ENCODE measurements at regions not wholly inside any gene's neighbourhood (a gene's known extent, or its start where the extent isn't known, plus 50 kb on each side); places are given as distances from the start of the nearest gene placed in this dataset.

- Histone ChIP-seq H3K36me3 (ENCODE audit: control insufficient read depth, insufficient read depth, low read length) (no peaks in the 10 kb centered on the region), H4K8ac (ENCODE audit: low read depth, low read length) (no peak overlapping the region), H3K79me1 (ENCODE audit: low read length) (no peaks in the 10 kb centered on the region), H3K79me2 (ENCODE audit: control insufficient read depth, insufficient read depth, low read length) (no peaks in the 10 kb centered on the region), H3K56ac (ENCODE audit: low read length) (no peak overlapping the region), H2BK15ac (replicated peaks; ENCODE audit: low read depth) (no peak overlapping the region), H3K4me1 (ENCODE audit: control insufficient read depth, low read depth, low read length) (no peaks in the 10 kb centered on the region), H3K9ac (ENCODE audit: low read length) (no peak overlapping the region), H2BK5ac (ENCODE audit: low read length) (no peak overlapping the region), H3K27ac (ENCODE audit: low read depth, low read length) (no peak overlapping the region), H3K4me3 (ENCODE audit: low read length) (no peak overlapping the region), H3K23ac (ENCODE audit: low read length) (no peak overlapping the region), H3K4ac (ENCODE audit: low read depth, low read length) (no peak overlapping the region), H4K5ac (ENCODE audit: low read length) (no peak overlapping the region), H3K18ac (ENCODE audit: low read length) (no peak overlapping the region), H2AK5ac (ENCODE audit: low read length) (no peak overlapping the region), H2BK120ac (ENCODE audit: low read depth, low read length) (no peak overlapping the region), H3K4me2 (ENCODE audit: low read length) (no peak overlapping the region), H3K27me3 (ENCODE audit: insufficient read depth, low read length, poor library complexity) (no peaks in the 10 kb centered on the region)
- no CpG with 5 or more reads among the region's 7 CpGs for WGBS (ENCODE audit: extremely low coverage, insufficient coverage, low lambda C conversion rate)
- DNase-seq: peak; percentile 77
These were observed 151.8 kb upstream of the ADRA1B start for GRCh38 chr5:159764283-159765134.

- no peak for DNase-seq
- Histone ChIP-seq H4K5ac (ENCODE audit: low read length) (no peak overlapping the region), H3K9ac (ENCODE audit: low read length) (no peak overlapping the region), H3K79me1 (ENCODE audit: low read length) (no peaks in the 10 kb centered on the region), H2BK5ac (ENCODE audit: low read length) (no peak overlapping the region), H3K27ac (ENCODE audit: low read depth, low read length) (no peak overlapping the region), H3K23ac (ENCODE audit: low read length) (no peak overlapping the region), H2BK120ac (ENCODE audit: low read depth, low read length) (no peak overlapping the region), H4K8ac (ENCODE audit: low read depth, low read length) (no peak overlapping the region), H3K4me1 (ENCODE audit: control insufficient read depth, low read depth, low read length) (no peaks in the 10 kb centered on the region), H3K4ac (ENCODE audit: low read depth, low read length) (no peak overlapping the region), H2BK15ac (replicated peaks; ENCODE audit: low read depth) (no peak overlapping the region), H3K56ac (ENCODE audit: low read length) (no peak overlapping the region), H3K79me2 (ENCODE audit: control insufficient read depth, insufficient read depth, low read length) (no peaks in the 10 kb centered on the region), H3K4me2 (ENCODE audit: low read length) (no peak overlapping the region), H2AK5ac (ENCODE audit: low read length) (no peak overlapping the region), H3K36me3 (ENCODE audit: control insufficient read depth, insufficient read depth, low read length) (no peaks in the 10 kb centered on the region), H3K27me3 (ENCODE audit: insufficient read depth, low read length, poor library complexity) (no peaks in the 10 kb centered on the region), H3K4me3 (ENCODE audit: low read length) (no peak overlapping the region), H3K18ac (ENCODE audit: low read length) (no peak overlapping the region)
- no CpG with 5 or more reads among the region's 6 CpGs for WGBS (ENCODE audit: extremely low coverage, insufficient coverage, low lambda C conversion rate)
These were observed 151.2 kb upstream of the ADRA1B start for GRCh38 chr5:159765135-159765433.

- Histone ChIP-seq H3K27ac (ENCODE audit: low read depth, low read length) (no peak overlapping the region), H2AK5ac (ENCODE audit: low read length) (no peak overlapping the region), H3K36me3 (ENCODE audit: control insufficient read depth, insufficient read depth, low read length) (no peaks in the 10 kb centered on the region), H2BK120ac (ENCODE audit: low read depth, low read length) (no peak overlapping the region), H3K79me2 (ENCODE audit: control insufficient read depth, insufficient read depth, low read length) (no peaks in the 10 kb centered on the region), H3K4me1 (ENCODE audit: control insufficient read depth, low read depth, low read length) (no peaks in the 10 kb centered on the region), H2BK5ac (ENCODE audit: low read length) (no peak overlapping the region), H3K18ac (ENCODE audit: low read length) (no peak overlapping the region), H3K23ac (ENCODE audit: low read length) (no peak overlapping the region), H4K8ac (ENCODE audit: low read depth, low read length) (no peak overlapping the region), H3K4me3 (ENCODE audit: low read length) (no peak overlapping the region), H3K4ac (ENCODE audit: low read depth, low read length) (no peak overlapping the region), H3K79me1 (ENCODE audit: low read length) (no peaks in the 10 kb centered on the region), H3K56ac (ENCODE audit: low read length) (no peak overlapping the region), H3K27me3 (ENCODE audit: insufficient read depth, low read length, poor library complexity) (no peaks in the 10 kb centered on the region), H3K9ac (ENCODE audit: low read length) (no peak overlapping the region), H2BK15ac (replicated peaks; ENCODE audit: low read depth) (no peak overlapping the region), H3K4me2 (ENCODE audit: low read length) (no peak overlapping the region), H4K5ac (ENCODE audit: low read length) (no peak overlapping the region)
- WGBS (ENCODE audit: extremely low coverage, insufficient coverage, low lambda C conversion rate): no CpG with 5 or more reads among the region's 8 CpGs
- no peak for DNase-seq
These were observed 150.3 kb upstream of the ADRA1B start for GRCh38 chr5:159765760-159766517.

- DNase-seq: peak; percentile 88
- WGBS (ENCODE audit: extremely low coverage, insufficient coverage, low lambda C conversion rate): no CpG with 5 or more reads among the region's 2 CpGs
These were observed 148.0 kb upstream of the ADRA1B start for GRCh38 chr5:159768243-159768642.

GRCh38 chr5:159772698-159773061, 143.6 kb upstream of the ADRA1B start:
- no peak overlapping the region for H4K8ac ChIP-seq (ENCODE audit: low read depth, low read length)
- no peak overlapping the region for H2AK5ac ChIP-seq (ENCODE audit: low read length)
- no peak overlapping the region for H3K4ac ChIP-seq (ENCODE audit: low read depth, low read length)
- H3K18ac ChIP-seq (ENCODE audit: low read length): no peak overlapping the region
- H3K56ac ChIP-seq (ENCODE audit: low read length): peak overlapping the region; percentile 25
- no peak overlapping the region for H3K4me3 ChIP-seq (ENCODE audit: low read length)
- no peak overlapping the region for H2BK120ac ChIP-seq (ENCODE audit: low read depth, low read length)
- no peaks in the 10 kb centered on the region for H3K79me2 ChIP-seq (ENCODE audit: control insufficient read depth, insufficient read depth, low read length)
- H2BK5ac ChIP-seq (ENCODE audit: low read length): no peak overlapping the region
- no peak for DNase-seq
- H3K23ac ChIP-seq (ENCODE audit: low read length): no peak overlapping the region
- no peak overlapping the region for H2BK15ac ChIP-seq (replicated peaks; ENCODE audit: low read depth)
- H3K9ac ChIP-seq (ENCODE audit: low read length): no peak overlapping the region
- no peaks in the 10 kb centered on the region for H3K36me3 ChIP-seq (ENCODE audit: control insufficient read depth, insufficient read depth, low read length)
- H3K4me1 ChIP-seq (ENCODE audit: control insufficient read depth, low read depth, low read length): no peaks in the 10 kb centered on the region
- H3K27me3 ChIP-seq (ENCODE audit: insufficient read depth, low read length, poor library complexity): no peaks in the 10 kb centered on the region
- no peaks in the 10 kb centered on the region for H3K79me1 ChIP-seq (ENCODE audit: low read length)
- 100% methylated on average over 1 of the region's 6 CpGs for WGBS (ENCODE audit: extremely low coverage, insufficient coverage, low lambda C conversion rate)
- H3K4me2 ChIP-seq (ENCODE audit: low read length): no peak overlapping the region
- H3K27ac ChIP-seq (ENCODE audit: low read depth, low read length): no peak overlapping the region
- H4K5ac ChIP-seq (ENCODE audit: low read length): no peak overlapping the region

More at GRCh38 chr5:159768243-159768642, 148.0 kb upstream of the ADRA1B start:
- Histone ChIP-seq H3K23ac (ENCODE audit: low read length) (no peak overlapping the region), H3K4me3 (ENCODE audit: low read length) (no peak overlapping the region), H4K8ac (ENCODE audit: low read depth, low read length) (no peak overlapping the region), H3K4me1 (ENCODE audit: control insufficient read depth, low read depth, low read length) (no peaks in the 10 kb centered on the region), H2AK5ac (ENCODE audit: low read length) (no peak overlapping the region), H3K36me3 (ENCODE audit: control insufficient read depth, insufficient read depth, low read length) (no peaks in the 10 kb centered on the region), H4K5ac (ENCODE audit: low read length) (no peak overlapping the region), H3K27ac (ENCODE audit: low read depth, low read length) (no peak overlapping the region), H2BK15ac (replicated peaks; ENCODE audit: low read depth) (no peak overlapping the region), H3K18ac (ENCODE audit: low read length) (no peak overlapping the region), H2BK120ac (ENCODE audit: low read depth, low read length) (no peak overlapping the region), H2BK5ac (ENCODE audit: low read length) (no peak overlapping the region), H3K79me2 (ENCODE audit: control insufficient read depth, insufficient read depth, low read length) (no peaks in the 10 kb centered on the region), H3K56ac (ENCODE audit: low read length) (no peak overlapping the region), H3K79me1 (ENCODE audit: low read length) (no peaks in the 10 kb centered on the region), H3K27me3 (ENCODE audit: insufficient read depth, low read length, poor library complexity) (no peaks in the 10 kb centered on the region), H3K4me2 (ENCODE audit: low read length) (no peak overlapping the region), H3K9ac (ENCODE audit: low read length) (no peak overlapping the region), H3K4ac (ENCODE audit: low read depth, low read length) (no peak overlapping the region)
